ENCODE measurements at regions not wholly inside any gene's neighbourhood (a gene's known extent, or its start where the extent isn't known, plus 50 kb on each side); places are given as distances from the start of the nearest gene placed in this dataset.
"Not testable (repeated sequence)": the region's sequence is repeated elsewhere in the genome, so short reads cannot be mapped to it uniquely, and the experiment has no call there.

DNA sequence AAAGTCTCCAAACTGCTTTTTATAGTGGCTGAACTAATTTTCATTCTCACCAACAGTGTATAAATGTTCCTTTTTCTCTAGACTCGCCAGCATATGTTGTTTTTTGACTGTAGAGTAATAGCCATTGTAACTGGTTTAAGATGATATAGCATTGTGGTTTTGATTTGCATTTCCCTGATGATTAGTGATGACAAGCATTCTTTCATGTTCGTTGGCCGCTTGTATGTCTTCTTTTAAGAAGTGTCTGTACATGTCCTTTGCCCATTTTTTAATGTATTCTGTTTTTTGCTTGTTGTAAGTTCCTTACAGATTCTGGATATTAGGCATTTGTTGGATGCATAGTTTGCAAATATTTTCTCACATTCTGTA is 404.9 kb downstream of the FLRT2 start:
- no peak for DNase-seq

DNA sequence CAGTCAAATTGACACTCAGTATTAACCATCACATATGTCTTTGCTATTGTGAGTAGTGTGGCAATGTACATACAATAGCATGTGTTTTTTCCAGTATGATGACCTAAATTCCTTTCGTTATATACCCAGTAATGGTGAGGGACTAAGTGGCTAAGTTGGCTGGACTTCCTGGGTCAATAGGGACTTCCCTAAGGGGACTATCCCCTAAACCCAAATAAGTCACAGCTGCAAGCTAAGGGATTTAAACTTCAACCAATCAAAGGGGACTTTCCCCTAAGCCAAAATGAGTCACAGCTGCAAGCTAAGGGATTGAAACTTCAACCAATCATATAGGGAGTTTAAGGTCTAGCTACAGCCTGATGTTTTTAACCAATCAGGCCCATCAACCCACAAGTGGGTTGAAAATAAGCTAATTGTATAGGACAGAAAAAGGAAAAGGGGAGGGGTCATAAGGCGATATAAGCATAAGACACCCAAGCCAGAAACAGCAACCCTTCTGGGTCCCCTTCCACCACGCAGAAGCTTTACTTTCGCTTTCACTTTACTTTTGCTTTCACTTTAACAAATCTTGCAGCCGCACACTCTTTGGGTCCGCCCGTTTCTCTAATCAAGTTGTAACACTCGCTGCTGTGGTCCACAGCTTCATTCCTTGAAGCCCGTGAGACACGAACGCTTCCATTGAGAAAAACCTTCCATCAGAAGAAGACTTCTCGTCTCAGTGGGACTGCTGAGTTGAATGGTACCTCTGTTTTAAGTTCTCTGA is 404.4 kb downstream of the FLRT2 start:
- DNase-seq = peak in 3 of 58 donors; percentile 2 to 11 (median 4)

DNA sequence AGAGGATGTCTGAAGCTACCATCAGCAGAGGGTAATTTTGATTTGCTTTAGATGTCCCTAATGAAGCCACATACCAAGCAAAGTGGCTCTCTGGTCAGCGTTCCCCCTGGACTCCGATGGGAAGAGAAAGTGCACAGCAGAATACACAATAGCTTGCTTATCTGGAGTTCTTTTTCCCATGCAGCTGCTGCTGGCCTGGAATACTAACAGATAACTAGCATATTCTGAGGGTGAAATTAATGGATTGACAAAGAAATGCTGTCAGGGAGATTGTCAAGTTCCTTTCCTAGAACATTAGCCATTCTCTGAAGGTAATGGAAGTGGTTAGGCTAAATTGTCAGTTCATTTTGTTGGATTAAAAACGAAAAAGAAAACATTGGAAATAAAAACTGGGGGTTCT is 391.3 kb downstream of the FLRT2 start:
- DNase-seq = peak in 18 of 58 donors; percentile 1 to 55 (median 10)

DNA sequence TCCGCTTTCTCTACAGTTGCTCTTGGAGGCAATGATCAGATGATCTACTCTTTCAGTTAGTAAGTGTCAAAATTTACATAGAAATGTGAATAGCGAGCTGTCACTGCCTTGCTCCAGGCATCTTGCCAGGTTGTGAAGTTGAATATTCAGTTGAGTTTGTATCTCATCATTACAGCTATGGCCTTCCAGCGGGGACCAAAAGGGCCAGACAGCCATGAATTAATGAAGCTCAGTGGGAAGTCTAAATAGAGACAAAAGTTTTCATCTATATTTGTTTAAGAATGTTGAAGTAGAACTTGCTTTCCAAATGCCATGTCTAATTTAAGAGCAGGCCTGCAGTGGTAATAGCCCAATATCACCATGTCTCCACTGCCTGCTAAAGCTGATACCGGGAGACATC is 387.8 kb downstream of the FLRT2 start:
- peak in 9 of 58 donors; percentile 1 to 48 (median 11) for DNase-seq

DNA sequence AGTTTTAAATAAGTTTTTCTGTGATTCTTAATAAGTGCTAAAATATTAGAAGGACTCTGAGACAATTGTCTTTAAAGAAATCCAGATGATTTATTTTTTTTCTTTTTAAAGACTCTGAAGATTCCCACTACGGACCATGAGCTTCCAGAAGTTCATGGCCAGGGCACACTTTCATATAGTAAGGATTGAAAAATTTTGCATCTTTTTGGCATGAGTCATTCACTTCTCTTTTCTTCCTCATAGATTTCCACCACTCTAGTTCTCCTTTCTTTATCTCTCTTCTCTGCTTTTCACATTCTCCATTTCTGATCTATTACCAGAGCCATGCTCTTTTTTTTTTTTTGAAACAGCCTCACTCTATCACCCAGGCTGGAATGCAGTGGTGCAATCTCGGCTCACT is 385.8 kb downstream of the FLRT2 start:
- DNase-seq = no peak

DNA sequence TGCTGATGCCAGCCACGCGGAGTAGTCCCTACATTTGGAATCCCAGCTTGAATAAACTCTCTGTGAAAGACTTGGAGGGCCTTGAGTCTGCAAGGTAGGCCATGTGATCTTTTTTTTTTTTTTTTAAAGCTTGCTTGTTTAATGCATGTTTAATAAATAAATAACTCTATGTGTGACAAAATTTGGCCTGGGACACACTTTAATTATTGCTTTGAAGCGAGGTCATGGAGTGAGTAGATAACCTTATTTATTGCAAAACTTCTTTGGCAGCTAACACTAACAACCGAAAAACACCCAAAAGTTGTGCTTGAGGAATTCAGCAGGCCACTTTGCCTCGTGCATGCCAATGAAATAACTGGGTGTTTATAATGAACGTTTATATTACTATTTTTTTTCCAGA is 382.2 kb downstream of the FLRT2 start:
- DNase-seq = no peak

DNA sequence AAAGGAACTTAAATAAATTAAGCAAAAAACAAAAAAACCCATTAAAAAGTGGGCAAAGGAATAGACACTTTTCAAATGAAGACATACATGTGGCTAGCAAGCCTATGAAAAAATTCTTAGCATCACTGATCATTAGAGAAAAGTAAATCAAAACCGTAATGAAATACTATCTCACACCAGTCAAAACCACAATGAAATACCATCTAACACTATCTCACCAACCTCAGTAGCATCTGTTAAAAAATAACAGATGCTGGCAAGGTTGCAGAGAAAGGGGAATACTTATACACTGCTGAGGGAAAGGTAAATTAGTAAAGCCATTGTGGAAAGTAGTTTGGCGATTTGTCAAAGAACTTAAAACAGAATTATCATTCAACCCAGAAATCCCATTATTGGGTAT is 381.1 kb downstream of the FLRT2 start:
- DNase-seq = no peak

DNA sequence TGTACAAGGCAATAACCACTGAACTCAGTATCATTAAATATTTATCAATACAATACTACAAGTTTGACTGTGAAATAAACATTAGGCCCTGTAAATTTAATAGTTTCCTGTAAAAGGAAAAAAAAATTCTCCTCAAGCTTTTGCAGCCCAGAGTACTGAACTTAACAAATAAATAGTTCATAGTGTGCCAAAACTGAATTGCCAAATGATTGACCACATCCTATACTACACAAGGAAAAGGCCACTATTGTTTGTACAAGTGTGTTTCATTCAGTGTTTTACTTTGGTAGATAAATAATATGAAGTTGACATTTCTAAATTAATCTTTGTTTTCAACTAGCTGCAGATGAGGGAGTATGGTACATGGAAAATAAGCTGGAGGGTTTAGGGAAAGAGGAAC is 379.6 kb downstream of the FLRT2 start:
- no peak for DNase-seq

DNA sequence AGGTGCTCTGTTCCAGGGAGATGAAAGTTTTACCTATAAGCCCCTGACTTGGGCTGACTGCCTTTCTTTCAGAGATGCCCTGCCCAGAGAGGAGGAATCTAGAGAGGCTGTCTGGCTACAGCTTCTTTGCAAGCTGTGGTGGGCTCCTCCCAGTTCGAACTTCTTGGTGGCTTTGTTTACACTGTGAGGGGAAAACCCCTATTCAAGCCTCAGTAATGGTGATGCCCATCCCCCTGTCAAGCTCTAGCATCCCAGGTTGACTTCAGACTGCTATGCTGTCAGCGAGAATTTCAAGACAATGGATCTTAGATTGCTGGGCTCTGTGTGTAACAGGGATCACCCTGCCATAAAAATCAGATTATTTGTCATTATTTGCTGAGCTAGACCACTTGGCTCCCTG is 377.6 kb downstream of the FLRT2 start:
- no peak for DNase-seq

DNA sequence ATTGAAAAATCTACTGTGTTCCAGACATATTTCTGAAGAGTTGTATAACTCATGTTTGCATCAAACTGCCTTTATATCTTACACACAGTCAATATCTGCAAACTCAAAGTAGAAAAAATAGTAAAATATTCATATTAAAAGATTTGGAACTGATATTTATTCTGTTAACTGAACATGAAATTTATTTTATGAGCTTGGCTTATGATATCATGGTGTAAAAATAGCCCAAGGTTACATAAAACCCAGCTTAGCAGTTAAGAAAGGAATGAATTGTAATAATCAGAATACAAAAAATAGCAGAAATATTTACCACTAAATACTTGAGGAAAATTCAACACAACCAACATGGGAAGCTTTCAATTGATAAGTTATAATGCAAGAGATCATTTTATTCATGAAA is 367.9 kb downstream of the FLRT2 start:
- DNase-seq = no peak

DNA sequence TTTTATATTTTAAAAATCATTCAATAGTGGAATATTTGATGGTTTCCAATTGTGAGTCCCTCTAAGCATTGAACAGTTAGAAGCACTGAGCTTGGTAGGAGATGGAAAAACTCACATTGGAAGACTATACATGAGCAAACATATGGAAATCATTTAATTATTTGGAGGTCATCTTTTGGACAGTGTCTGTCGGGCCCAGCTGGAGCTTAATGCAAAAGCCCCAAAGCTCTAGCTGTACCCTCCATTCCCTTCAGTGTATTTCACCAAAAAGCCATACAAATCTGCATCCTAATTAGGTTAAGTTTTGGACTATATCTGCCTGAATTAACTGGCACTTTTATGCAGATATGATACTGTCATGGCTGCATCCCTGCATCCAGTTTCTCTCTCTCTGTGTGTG is 365.7 kb downstream of the FLRT2 start:
- no peak for DNase-seq

DNA sequence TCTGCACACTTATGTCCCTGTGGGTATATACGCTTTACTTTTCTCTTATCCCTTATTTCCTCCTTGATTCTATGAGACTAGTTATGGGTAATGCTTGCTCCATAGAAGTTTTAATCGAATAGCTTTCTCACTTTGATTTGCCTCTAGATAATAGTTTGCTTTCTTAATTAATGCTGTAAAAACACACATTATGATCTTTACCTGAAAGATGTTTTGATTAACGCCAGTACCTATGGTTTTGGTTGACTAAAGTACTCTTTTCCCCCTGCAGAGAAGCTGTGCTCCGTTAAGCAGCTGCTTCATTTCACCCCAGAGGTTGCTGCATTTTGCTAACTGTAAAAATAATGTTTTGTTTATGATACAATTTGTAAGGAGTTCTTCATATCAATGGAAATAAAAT is 362.3 kb downstream of the FLRT2 start:
- DNase-seq = no peak

DNA sequence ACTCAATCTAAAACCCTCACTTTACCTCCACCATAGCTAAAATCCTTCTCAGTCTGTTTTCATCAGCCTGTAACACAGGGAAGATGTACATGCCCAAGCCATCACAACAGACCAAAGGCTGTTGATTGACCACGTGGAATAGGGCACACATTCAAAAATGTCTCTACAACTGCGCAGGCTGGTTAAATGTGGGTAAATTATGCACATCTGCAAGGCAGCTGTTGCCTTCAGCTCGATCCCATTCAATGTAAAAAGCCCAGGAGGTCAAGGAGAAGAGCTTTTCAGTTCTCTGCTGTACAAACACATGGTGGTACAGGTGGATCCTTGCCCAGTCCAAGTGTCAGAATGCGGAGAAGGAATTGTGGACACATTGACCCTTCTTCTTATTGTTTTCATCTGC is 354.0 kb downstream of the FLRT2 start:
- no peak for DNase-seq

DNA sequence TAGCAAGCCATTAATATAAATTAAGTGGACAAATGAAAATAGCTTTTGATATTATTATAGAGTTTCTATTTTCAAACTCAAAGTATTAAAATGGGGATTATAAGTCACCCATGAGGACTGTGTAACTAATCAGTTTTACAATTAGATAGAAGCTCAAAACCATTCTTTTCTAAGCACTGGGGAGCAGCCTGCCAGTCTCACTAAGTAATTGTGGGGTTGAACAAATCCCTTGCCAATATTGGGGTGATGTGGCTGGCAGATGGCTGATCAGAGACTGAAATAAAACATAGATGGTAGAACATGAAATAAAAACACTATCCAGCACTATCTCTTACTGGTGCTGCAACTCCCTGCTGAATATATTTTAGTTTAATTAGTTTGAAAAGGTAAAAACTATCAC is 353.2 kb downstream of the FLRT2 start:
- no peak for DNase-seq

DNA sequence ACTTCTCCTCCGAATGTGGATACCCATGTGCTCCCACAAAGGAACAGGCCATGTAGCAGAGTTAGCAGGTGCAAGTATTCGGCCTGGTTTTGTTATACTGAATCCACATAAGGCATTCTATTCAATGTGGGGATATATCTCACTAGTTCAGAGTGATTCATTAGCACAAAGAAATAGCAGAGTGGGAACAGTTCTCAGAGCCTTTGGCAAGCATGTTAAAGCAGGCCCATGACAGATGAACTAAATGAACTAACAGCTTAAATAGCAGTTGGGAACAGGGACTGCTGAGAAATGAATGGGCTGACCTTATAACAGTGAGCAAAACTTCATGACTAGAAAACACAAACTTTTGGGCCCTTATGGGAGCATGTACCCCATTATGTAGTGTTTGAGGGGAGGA is 352.0 kb downstream of the FLRT2 start:
- DNase-seq = no peak

DNA sequence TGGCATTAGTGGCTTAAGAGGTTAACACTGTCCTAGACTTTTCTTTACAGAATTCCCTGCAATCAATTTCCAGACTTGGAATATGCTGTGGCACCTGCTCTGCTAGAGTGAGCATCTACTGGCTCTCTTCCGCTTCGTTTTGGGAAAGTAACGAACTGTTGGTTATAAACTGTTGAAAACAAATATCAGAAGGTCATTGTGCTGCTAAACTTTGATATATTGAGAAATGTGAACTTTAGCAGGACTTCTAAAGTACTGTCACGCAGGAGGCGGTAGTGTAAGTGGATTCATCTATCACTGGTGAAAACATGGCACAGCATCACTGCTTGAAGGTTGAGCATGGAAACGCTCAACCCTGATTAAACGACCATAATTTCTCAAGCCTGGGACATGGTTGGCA is 348.9 kb downstream of the FLRT2 start:
- DNase-seq = no peak

DNA sequence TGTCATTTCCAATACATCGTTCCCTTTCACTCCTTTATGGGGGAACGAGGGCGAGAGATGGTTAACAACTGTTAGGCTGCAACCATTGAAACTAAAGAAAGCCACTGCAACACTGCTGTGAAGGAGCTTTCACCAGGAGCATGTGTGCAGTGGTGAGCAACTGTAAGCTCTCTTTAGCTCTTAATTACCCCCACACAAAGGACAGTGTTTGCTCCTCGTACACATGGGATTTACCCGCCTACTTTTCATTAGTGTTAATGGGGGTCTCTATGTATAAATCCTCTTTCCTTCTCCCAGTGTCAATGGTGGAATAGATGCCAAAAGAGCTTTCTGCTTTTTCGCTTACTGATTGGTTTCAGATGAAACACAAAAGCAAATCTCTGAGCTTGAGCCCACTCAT is 343.1 kb downstream of the FLRT2 start:
- DNase-seq = no peak

DNA sequence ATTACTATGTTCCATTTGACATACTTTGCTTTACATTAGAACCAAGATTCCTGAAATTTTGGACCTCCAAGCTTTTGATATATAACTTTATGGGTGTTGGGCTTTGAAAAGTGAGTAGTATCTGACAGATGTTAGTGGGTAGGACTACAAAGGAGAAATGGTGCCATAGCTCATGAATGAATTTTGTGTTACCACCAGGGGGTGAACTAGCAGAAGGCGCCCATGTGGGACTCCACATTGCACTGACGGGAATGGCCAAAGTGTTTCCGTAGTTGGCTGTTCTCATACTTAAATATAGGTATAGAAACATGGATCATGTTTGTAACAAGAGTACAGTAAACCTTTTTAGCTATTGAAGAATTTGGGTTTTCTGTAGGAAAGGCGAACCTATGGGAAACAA is 337.5 kb downstream of the FLRT2 start:
- no peak for DNase-seq

DNA sequence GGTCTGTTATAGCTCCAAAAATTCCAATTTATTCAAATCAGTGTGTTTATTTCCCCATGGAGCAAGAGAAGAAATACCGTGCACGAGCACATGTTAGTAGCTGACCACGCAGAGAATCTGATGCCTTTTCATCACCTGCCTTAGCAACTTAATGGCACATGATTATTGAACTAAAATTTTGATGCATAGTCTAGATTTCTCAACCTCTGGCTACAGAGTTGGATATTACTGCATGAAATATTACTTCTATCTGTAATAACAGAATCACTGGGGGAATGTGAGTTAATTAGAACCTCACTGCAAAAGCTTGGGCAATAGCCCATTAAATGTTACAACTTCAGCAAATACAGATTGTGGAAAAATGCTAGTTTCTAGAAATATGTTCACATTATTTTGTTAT is 335.8 kb downstream of the FLRT2 start:
- no peak for DNase-seq

DNA sequence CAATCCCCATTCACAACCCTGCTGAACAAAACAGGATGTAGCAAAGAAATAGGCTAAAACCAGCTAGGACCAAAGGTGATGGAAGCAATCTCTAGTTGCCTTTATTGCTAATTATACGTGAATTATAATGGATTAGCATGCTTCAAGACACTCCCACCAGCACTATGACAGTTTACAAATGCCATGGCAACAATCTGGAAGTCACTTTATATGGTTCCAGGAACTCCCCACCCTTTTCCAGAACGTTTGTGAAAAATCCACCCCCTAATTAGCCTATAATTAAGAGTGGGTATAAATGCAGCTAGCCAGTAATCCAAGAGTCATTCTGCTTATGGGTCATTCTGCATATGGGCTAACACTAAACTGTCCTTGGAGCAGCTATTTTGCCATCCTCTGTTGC is 328.7 kb downstream of the FLRT2 start:
- DNase-seq = no peak

DNA sequence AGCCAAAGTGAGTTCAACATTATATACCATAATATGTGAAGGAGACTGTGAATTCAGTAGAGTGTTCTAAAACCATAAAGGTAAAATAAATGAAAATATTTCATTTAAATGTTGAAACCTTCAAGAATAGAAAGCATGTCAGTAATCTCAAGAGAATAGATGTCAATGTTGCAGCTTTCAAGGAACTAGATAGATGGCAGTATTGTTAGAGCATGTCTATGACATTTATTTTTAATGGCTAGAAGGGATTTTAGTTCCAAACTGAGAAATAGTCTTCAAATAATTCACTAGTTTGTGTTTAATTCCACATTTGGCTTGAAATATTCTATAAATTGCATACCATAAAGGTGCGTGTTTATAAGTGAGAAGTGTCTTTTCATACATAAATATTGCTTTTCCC is 326.5 kb downstream of the FLRT2 start:
- no peak for DNase-seq

DNA sequence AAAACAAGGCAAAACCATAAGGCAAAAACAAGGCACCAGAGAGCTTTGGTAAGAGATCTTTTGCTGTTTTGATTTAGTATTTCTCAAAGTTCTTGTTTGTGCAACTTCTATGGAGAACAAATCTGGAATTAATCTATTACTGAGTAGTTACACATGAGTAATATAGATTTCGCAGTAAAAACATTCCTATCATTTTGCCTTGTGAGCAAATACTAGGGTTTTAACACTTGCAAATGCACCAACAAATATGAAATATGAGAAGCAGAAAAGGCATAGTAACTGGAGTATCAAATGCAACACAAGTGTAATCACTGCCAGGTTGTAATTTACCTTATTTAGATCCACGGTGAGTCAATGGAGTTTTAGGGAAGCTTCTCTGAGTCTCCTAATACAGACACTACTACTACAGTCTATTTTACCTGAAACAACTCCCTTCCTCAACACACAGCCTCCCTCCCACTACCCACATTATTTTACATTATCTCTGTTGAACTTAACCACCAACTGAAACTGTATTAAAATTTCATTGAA is 324.1 kb downstream of the FLRT2 start:
- DNase-seq = no peak

DNA sequence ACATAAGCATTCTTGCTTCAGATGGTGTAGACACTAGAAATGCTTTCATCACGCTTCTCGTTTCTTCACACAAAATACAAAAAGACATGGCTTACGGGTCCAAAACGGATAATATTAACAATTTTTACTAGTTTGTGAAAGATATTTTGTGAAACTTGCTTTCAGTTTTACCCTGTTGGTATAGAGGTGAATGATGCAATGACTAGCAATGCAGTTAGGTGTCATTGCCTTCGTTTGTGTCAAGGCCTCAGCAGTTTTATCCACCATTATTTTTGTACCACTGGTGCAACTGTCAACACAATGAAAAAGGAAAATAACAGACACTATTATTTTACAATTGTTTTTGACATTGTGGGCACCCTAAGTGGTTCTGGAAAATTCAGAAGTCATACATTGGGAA is 323.0 kb downstream of the FLRT2 start:
- no peak for DNase-seq

DNA sequence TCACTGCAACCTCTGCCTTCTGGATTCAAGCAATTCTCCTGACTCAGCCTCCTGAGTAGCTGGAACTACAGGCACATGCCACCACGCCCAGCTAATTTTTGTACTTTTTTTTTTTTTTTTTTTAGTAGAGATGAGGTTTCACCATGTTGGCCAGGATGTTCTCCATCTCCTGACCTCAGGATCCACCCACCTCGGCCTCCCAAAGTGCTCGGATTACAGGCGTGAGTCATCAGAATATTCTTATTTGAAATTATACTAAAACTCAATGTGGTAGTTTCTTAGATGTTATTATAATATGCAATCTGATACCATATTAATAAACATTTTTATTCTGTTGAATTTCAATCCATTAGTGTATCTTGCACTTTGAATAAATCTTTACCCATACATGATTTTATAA is 322.2 kb downstream of the FLRT2 start:
- not testable (repeated sequence) for DNase-seq
